ENCODE measurements at regions not wholly inside any gene's neighbourhood (a gene's known extent, or its start where the extent isn't known, plus 50 kb on each side); places are given as distances from the start of the nearest gene placed in this dataset.

DNA sequence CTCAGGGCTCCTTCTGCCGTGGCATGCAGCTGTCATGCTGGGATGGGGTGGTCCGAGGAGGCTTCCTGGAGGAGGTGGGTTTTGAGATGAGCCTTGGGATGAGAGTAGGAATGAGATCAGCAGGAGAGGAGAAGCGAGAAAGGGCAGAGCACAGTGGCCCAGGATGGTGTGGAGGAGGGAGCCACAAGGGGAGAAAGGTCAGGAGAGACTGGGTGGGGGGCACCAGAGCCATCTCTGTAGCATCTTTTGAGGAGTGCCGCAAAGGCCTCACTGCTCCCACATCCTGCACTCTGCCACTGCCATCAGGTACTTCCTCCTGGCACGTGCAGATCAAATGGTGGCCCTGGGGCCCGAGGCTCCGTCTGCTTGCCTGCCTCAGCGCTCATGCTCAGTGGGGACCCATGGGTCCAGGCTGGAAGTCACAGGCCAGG, 150.2 kb downstream of the MACROH2A1 start:
- no peak for DNase-seq (ENCODE audit: low spot score)

- peak; percentile 43 for DNase-seq (ENCODE audit: low spot score)
Observed at GRCh38 chr5:135246923-135247795, 151.9 kb downstream of the MACROH2A1 start.

DNA sequence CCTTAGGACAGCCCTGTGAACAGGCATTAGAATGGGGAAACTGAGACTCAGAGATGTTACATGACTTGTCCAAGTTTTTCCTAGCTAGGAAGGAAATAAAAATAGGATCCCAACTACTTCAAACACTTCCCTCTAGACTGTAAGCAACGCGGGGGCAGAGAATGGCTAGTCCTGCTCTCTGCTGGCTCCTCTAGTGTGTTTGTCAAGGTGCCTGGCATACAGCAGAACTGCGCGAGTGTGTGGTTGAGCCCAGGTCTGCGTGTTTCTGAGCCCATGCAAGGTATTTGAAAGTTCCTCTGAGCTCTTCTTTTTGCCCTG, 152.5 kb downstream of the MACROH2A1 start:
- DNase-seq (ENCODE audit: low spot score) = no peak

- DNase-seq (ENCODE audit: low spot score) = no peak
Observed at GRCh38 chr5:135245521-135246499, 153.2 kb downstream of the MACROH2A1 start.

DNA sequence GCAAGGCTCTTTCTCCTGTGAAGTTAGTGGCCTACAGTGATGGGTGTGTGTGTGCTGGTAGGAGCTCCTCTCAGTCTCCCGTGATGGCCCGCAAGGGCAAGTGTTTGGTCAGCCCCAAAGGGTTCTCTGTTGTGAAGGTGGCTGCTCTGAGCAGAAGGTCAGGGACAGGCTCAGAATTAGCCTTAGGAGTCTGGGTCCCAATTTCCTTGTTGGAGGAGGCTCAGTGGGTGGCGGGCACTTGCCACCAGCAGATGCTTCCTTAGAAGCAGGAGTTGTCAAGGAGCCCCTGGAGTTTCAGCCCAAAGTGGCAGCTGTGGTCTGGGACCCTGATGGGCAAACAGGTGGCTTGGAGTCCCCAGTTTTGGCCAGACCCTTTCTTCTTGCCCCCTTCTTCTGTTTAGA, 154.4 kb downstream of the MACROH2A1 start:
- no peak for DNase-seq (ENCODE audit: low spot score)

- DNase-seq (ENCODE audit: low spot score) = peak; percentile 34
Observed at GRCh38 chr5:135243556-135244285, 155.3 kb downstream of the MACROH2A1 start.

GRCh38 chr5:135242866-135243555, 156.0 kb downstream of the MACROH2A1 start:
- DNase-seq (ENCODE audit: low spot score) = peak; percentile 56

GRCh38 chr5:135242021-135242865, 156.8 kb downstream of the MACROH2A1 start:
- DNase-seq (ENCODE audit: low spot score) = no peak

GRCh38 chr5:135241536-135241935, 157.5 kb downstream of the MACROH2A1 start:
- DNase-seq (ENCODE audit: low spot score) = no peak

DNA sequence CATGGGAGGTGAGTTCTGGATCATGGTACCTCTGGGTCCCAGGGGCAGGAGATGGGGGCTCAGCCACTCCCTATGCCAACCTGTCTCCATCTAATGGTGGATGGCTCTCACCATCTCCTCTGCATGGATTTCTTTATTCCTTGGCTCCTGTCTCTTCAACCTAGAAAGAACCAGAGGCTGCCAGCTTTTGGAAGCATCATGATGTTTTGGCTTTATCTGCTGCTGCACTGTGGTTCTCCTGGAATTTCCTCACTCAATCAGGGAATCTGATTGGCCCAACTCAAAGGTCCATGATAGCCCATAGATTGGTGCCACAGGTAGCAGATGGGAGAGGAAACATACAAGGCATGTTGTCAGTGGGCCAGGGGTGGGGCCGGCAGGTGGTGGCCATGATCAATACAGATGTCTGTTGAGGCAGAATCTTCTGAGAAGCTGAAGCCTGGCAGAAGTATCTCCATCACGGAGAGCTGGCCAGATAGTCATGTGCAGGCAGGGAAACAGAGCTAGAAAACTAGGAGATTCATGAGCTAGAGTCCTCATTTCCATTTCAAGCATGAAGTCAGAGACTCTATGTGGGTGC, 158.2 kb downstream of the MACROH2A1 start:
- no peak for DNase-seq (ENCODE audit: low spot score)

- no peak for DNase-seq (ENCODE audit: low spot score)
Observed at GRCh38 chr5:135240283-135240633, 158.8 kb downstream of the MACROH2A1 start.

- no peak for DNase-seq (ENCODE audit: low spot score)
Observed at GRCh38 chr5:135239453-135240282, 159.4 kb downstream of the MACROH2A1 start.

- no peak for DNase-seq (ENCODE audit: low spot score)
Observed at GRCh38 chr5:135238622-135239452, 160.2 kb downstream of the MACROH2A1 start.

DNA sequence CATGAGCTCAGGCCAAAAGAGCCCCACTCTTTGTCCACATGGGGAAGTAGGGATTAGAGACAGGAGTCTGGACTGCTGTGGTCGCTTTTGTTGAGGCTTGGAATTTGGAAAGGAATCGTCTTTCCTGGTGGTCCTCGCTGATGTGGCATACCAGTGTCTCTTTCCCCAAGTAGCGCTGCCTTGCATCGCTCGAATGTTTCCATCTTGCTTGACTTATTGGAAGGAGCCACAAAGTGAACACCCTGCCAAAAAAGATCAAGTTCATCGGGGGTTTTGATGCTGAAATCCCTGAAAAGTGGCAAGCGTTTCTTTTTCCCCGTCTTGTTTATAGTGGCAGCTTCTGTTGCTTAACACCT, 161.3 kb downstream of the MACROH2A1 start:
- DNase-seq (ENCODE audit: low spot score) = no peak

GRCh38 chr5:135236908-135237747, 161.9 kb downstream of the MACROH2A1 start:
- no peak for DNase-seq (ENCODE audit: low spot score)

DNA sequence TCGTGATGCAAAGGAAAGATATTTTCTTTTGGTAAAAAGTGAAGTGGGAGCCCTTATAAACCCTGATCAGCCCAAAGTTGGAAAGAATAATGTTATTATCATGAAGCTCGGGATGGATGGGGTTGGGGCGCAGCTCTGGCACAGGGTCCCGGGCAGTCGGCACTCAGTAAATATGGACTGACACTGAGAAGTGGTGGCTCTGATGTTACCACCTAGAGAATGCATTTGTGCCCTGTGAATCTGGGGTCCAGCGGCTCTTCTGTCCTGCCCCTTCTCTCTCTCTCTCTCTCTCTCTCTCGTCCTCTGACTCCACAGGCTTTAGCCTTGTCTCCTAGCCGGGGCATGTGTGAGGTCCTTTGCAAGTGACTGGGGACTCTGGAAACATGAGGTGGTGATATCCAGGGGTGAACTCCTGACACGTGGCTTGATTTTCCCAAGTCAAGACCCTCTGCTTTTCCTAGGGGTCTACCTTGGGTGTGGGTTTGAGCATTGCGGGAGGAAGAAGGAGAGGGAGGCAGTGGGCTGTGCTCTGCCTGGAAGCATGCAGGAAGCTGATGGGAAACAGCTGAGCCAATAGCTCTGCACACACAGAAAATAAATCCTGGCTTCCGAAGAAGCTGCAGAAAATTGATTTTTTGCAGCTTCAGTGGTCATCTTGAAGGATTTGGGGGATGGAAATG, 162.7 kb downstream of the MACROH2A1 start:
- DNase-seq (ENCODE audit: low spot score) = no peak

Data from Ammon's horn (tissue), 1 donor.